HL-60 (cell line): ENCODE measurements at regions not wholly inside any gene's neighbourhood (a gene's known extent, or its start where the extent isn't known, plus 50 kb on each side); places are given as distances from the start of the nearest gene placed in this dataset.

Experiments
- CTCF ChIP-seq: IDR thresholded peaks from one replicate; pipeline ENCODE4 v1.5.1; 2011; ENCODE audit warnings: low read length, control low read depth, inconsistent platforms; ENCODE audit not compliant: insufficient read depth
- POLR2AphosphoS5 ChIP-seq: IDR thresholded peaks from 2 replicates; pipeline ENCODE4 v1.6.1; 2012; ENCODE audit warnings: low read depth
- REST ChIP-seq: IDR thresholded peaks from 2 replicates; pipeline ENCODE4 v1.6.1; 2012; ENCODE audit warnings: low read depth; ENCODE audit not compliant: insufficient replicate concordance

GRCh38 chr3:117443014-117443413, 733.4 kb downstream of the TUSC7 start:
- TF ChIP-seq CTCF (no peak), POLR2AphosphoS5 (no peak), REST (no peak)
